Neural cell (in vitro differentiated cells): ENCODE measurements at regions not wholly inside any gene's neighbourhood (a gene's known extent, or its start where the extent isn't known, plus 50 kb on each side); places are given as distances from the start of the nearest gene placed in this dataset.

ENCODE experiments used
- H2AFZ ChIP-seq: fragments of 200-600, 300-800 bp; sonication (generic), shearing (Covaris generic); 2 replicates; pipeline ENCODE4 v1.6.0; 2014; ENCODE audit warnings: low read depth, mild to moderate bottlenecking, antibody characterized with exemption, low read length, moderate library complexity
- H3F3A ChIP-seq: fragments of 200-600 bp; shearing (Covaris generic); 2 replicates; pipeline ENCODE4 v1.6.1; 2016; ENCODE audit warnings: mild to moderate bottlenecking, moderate library complexity, mixed read lengths, antibody characterized with exemption, low read length; ENCODE audit not compliant: insufficient read depth, poor library complexity, severe bottlenecking
- H3K27ac ChIP-seq: fragments of 200-600, 300-800 bp; sonication (generic), shearing (Covaris generic); 2 replicates; pipeline ENCODE4 v1.5.1; 2014; ENCODE audit warnings: mild to moderate bottlenecking, low read length, moderate library complexity
- H3K27me3 ChIP-seq: fragments of 300-800, 200-600 bp; sonication (generic), shearing (Covaris generic); 2 replicates; pipeline ENCODE4 v1.6.0; 2014; ENCODE audit warnings: mild to moderate bottlenecking, low read depth, low read length, moderate library complexity; ENCODE audit not compliant: insufficient read depth
- H3K36me3 ChIP-seq: fragments of 300-800, 200-600 bp; sonication (generic), shearing (Covaris generic); 2 replicates; pipeline ENCODE4 v1.5.1; 2014; ENCODE audit warnings: mild to moderate bottlenecking, antibody characterized with exemption, low read length, moderate library complexity; ENCODE audit not compliant: insufficient read depth
- H3K4me2 ChIP-seq: fragments of 300-800, 200-600 bp; sonication (generic), shearing (Covaris generic); 2 replicates; pipeline ENCODE4 v1.6.0; 2014; ENCODE audit warnings: mild to moderate bottlenecking, low read length
- H3K4me3 ChIP-seq: fragments of 300-800, 200-600 bp; sonication (generic), shearing (Covaris generic); 2 replicates; pipeline ENCODE4 v1.5.1; 2014; ENCODE audit warnings: mild to moderate bottlenecking, low read length, moderate library complexity
- H3K79me2 ChIP-seq: fragments of 200-600 bp; shearing (Covaris generic); replicated peaks from 2 replicates; pipeline ENCODE4 v1.6.0; 2014; ENCODE audit warnings: mild to moderate bottlenecking, low read length, moderate library complexity; ENCODE audit not compliant: insufficient read depth
- H3K9ac ChIP-seq: fragments of 300-800, 200-600 bp; sonication (generic), shearing (Covaris generic); 2 replicates; pipeline ENCODE4 v1.6.1; 2016; ENCODE audit warnings: mild to moderate bottlenecking, low read length, mixed read lengths
- H3K9me2 ChIP-seq: fragments of 200-600 bp; shearing (Covaris generic); 2 replicates; pipeline ENCODE4 v1.6.1; 2016; ENCODE audit warnings: mild to moderate bottlenecking, low read length, mixed read lengths; ENCODE audit not compliant: insufficient read depth
- H3K9me3 ChIP-seq: fragments of 200-600, 300-800 bp; sonication (generic), shearing (Covaris generic); 2 replicates; pipeline ENCODE4 v1.6.1; 2016; ENCODE audit warnings: mild to moderate bottlenecking, mixed run types, low read length, moderate library complexity, mixed read lengths
- H4K20me1 ChIP-seq: fragments of 200-600 bp; shearing (Covaris generic); 2 replicates; pipeline ENCODE4 v1.6.1; 2016; ENCODE audit warnings: mild to moderate bottlenecking, mixed run types; ENCODE audit not compliant: insufficient read depth
- CTCF ChIP-seq: fragments of 450-650 bp; IDR thresholded peaks from 2 replicates; pipeline ENCODE4 v1.5.1; 2014; ENCODE audit warnings: antibody characterized with exemption, mild to moderate bottlenecking, moderate library complexity; ENCODE audit not compliant: poor library complexity, severe bottlenecking
- EP300 ChIP-seq: fragments of 450-650 bp; conservative IDR thresholded peaks from 2 replicates; pipeline ENCODE4 v1.6.1; 2014; ENCODE audit warnings: antibody characterized with exemption, mild to moderate bottlenecking, moderate library complexity; ENCODE audit not compliant: poor library complexity, severe bottlenecking
- EZH2 ChIP-seq: fragments of 200-600, 300-800 bp; shearing (Covaris generic), sonication (generic); IDR thresholded peaks from 2 replicates; pipeline ENCODE4 v1.6.1; 2014; ENCODE audit warnings: antibody characterized with exemption, low read length, borderline replicate concordance, mild to moderate bottlenecking; ENCODE audit not compliant: insufficient read depth, poor library complexity, severe bottlenecking
- MXI1 ChIP-seq: fragments of 450-650 bp; conservative IDR thresholded peaks from 2 replicates; pipeline ENCODE4 v1.6.1; 2014; ENCODE audit warnings: antibody characterized with exemption, mild to moderate bottlenecking; ENCODE audit not compliant: poor library complexity, severe bottlenecking
- POLR2AphosphoS5 ChIP-seq: IDR thresholded peaks from 2 replicates; pipeline ENCODE4 v1.6.1; 2012
- RAD21 ChIP-seq: fragments of 450-650 bp; conservative IDR thresholded peaks from 2 replicates; pipeline ENCODE4 v1.6.1; 2014; ENCODE audit warnings: antibody characterized with exemption, mild to moderate bottlenecking, moderate library complexity
- REST ChIP-seq: IDR thresholded peaks from 2 replicates; pipeline ENCODE4 v1.6.1; 2012; ENCODE audit warnings: borderline replicate concordance

DNA sequence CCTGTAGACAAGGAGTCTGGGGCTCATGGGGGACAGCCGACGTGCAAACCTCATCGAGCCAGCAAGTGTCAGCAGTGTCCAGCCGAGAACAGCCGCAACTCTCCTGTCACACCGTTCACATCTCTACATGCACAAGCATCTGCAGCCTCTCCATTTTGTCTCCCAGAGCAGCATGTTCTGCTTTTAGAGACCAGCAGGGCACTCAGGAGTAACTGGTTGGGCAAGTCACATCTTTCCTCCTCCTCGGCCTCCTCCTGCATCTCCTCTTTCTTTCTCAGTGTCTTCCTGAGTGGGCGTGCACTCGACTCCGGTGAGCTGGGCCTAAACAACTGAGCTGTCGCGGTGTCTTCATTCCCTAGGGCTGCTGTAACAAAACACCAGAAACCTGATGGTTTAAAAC, 249.9 kb downstream of the SH3BP4 start:
- no peak overlapping the region for H3K4me3 ChIP-seq
- H3F3A ChIP-seq: no peaks in the 10 kb centered on the region
- TF ChIP-seq EP300: no peak
- TF ChIP-seq EZH2: no peak
- TF ChIP-seq CTCF: no peak
- TF ChIP-seq REST: no peak
- no peak overlapping the region for H2AFZ ChIP-seq
- no peaks in the 10 kb centered on the region for H4K20me1 ChIP-seq
- H3K9ac ChIP-seq: no peak overlapping the region
- H3K27ac ChIP-seq: no peak overlapping the region
- H3K27me3 ChIP-seq: no peaks in the 10 kb centered on the region
- no peaks in the 10 kb centered on the region for H3K9me2 ChIP-seq
- H3K36me3 ChIP-seq: no peaks in the 10 kb centered on the region
- no peaks in the 10 kb centered on the region for H3K79me2 ChIP-seq
- no peak overlapping the region for H3K4me2 ChIP-seq
- H3K9me3 ChIP-seq: no peaks in the 10 kb centered on the region

DNA sequence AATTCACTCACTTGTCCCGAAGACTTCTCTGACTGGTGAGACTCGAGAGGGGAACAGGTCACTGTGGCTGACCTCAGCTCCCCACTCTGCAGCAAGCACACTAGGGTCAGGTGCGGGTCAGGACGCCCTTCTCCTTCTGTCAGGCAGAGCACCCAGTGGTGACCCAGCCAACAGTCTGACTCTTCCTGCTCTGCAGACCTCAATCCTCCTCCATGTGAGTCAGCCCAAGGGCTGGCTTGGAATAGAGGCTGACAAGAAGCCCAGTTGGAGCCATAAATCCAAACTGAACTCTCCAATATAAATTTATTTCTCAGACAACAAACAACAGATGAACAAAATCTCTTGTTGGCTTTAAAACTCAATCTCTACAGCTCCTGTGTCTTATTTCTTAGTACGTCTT, 253.1 kb downstream of the SH3BP4 start:
- TF ChIP-seq MXI1 (no peak), POLR2AphosphoS5 (no peak), REST (no peak), CTCF (no peak), RAD21 (no peak), EP300 (no peak), EZH2 (no peak)
- Histone ChIP-seq H3K27ac (no peak overlapping the region), H3K36me3 (no peaks in the 10 kb centered on the region), H3K4me2 (no peak overlapping the region), H3K4me3 (no peak overlapping the region), H3K9ac (no peak overlapping the region), H2AFZ (no peak overlapping the region), H3F3A (no peaks in the 10 kb centered on the region), H3K27me3 (no peaks in the 10 kb centered on the region), H3K9me3 (no peaks in the 10 kb centered on the region), H3K79me2 (no peaks in the 10 kb centered on the region), H4K20me1 (no peaks in the 10 kb centered on the region), H3K9me2 (no peaks in the 10 kb centered on the region)
